A549 (cell line): ENCODE measurements at regions not wholly inside any gene's neighbourhood (a gene's known extent, or its start where the extent isn't known, plus 50 kb on each side); places are given as distances from the start of the nearest gene placed in this dataset.

Experiments used
- CTCF ChIP-seq: fragments of >200 bp; sonication (Bioruptor Twin); formaldehyde crosslinking; IDR thresholded peaks from 3 replicates; pipeline ENCODE4 v1.5.1; 2016
- EP300 ChIP-seq, 2 experiments: fragments of >200 bp; sonication (Bioruptor Twin); formaldehyde crosslinking; IDR thresholded peaks; 2 replicates in 1 of 2; 3 replicates in 1 of 2; pipeline ENCODE4 v1.6.1; 2016 to 2017
- JUN ChIP-seq, 2 experiments: fragments of >200 bp; sonication (Bioruptor Twin); formaldehyde crosslinking; IDR thresholded peaks; 2 replicates in 1 of 2; 3 replicates in 1 of 2; pipeline ENCODE4 v1.6.1; 2016 to 2017
- MAFK ChIP-seq: fragments of 450-650 bp; IDR thresholded peaks from 2 replicates; pipeline ENCODE4 v1.6.1; 2014; ENCODE audit not compliant: partially characterized antibody
- MAX ChIP-seq: IDR thresholded peaks from 2 replicates; pipeline ENCODE4 v1.6.1; 2012
- NFE2L2 ChIP-seq: fragments of 150-350 bp; conservative IDR thresholded peaks from 2 replicates; pipeline ENCODE4 v1.6.1; 2014; ENCODE audit warnings: low read length
- RAD21 ChIP-seq, 2 experiments: fragments of >200 bp in 1 of 2; sonication (Bioruptor Twin) in 1 of 2; formaldehyde crosslinking in 1 of 2; IDR thresholded peaks in 1 of 2; conservative IDR thresholded peaks in 1 of 2; 2 replicates in 1 of 2; 3 replicates in 1 of 2; pipeline ENCODE4 v1.6.1; 2012 to 2018; ENCODE audit warnings: inconsistent platforms in 1 of 2
- SREBF2 ChIP-seq: fragments of 450-650 bp; IDR thresholded peaks from 2 replicates; pipeline ENCODE4 v1.6.1; 2014; ENCODE audit warnings: mild to moderate bottlenecking, moderate library complexity

- no peak for TF ChIP-seq CTCF
- TF ChIP-seq EP300 (IDR thresholded peaks at IDR 0.05): no peak
- TF ChIP-seq JUN (IDR thresholded peaks at IDR 0.05): no peak
- no peak for TF ChIP-seq NFE2L2
- no peak for TF ChIP-seq SREBF2
- TF ChIP-seq MAX: no peak
- TF ChIP-seq MAFK: peak; percentile 88
- no peak for TF ChIP-seq RAD21 (conservative IDR thresholded peaks at IDR 0.05 in 1 of 2, IDR thresholded peaks at IDR 0.05 in 1 of 2)
These were observed 159.3 kb downstream of the ZNF33B start for GRCh38 chr10:42479057-42479456.
